Lower leg skin (tissue), 3 donors: ENCODE measurements at regions not wholly inside any gene's neighbourhood (a gene's known extent, or its start where the extent isn't known, plus 50 kb on each side); places are given as distances from the start of the nearest gene placed in this dataset.

Experiments used
- CTCF ChIP-seq, 3 donors: fragments of 450-650 bp; IDR thresholded peaks; one replicate each; pipeline ENCODE4 v1.5.1; 2016; ENCODE audit warnings: antibody characterized with exemption in 3 of 3, mild to moderate bottlenecking in 3 of 3, moderate library complexity in 2 of 3
- POLR2A ChIP-seq, 2 donors: fragments of 450-650 bp; IDR thresholded peaks; one replicate each; pipeline ENCODE4 v1.6.1; 2016 to 2017; ENCODE audit warnings: antibody characterized with exemption in 2 of 2, mild to moderate bottlenecking in 1 of 2, moderate library complexity in 1 of 2

- TF ChIP-seq CTCF (IDR thresholded peaks at IDR 0.05) (no peak), POLR2A (IDR thresholded peaks at IDR 0.05) (no peak)
Measured at GRCh38 chr14:66038212-66038611, 448.0 kb upstream of the CCDC196 start.
